DMS153 treated with DMSO at 0.1 percent for 48 hours (cell line): ENCODE measurements at regions not wholly inside any gene's neighbourhood (a gene's known extent, or its start where the extent isn't known, plus 50 kb on each side); places are given as distances from the start of the nearest gene placed in this dataset.
"Not testable (repeated sequence)": the region's sequence is repeated elsewhere in the genome, so short reads cannot be mapped to it uniquely, and the experiment has no call there.

Source experiments
- DNase-seq: peaks from one replicate; lab custom pipeline; 2025; ENCODE audit not compliant: unreplicated experiment; lab: John Stamatoyannopoulos, UW

DNA sequence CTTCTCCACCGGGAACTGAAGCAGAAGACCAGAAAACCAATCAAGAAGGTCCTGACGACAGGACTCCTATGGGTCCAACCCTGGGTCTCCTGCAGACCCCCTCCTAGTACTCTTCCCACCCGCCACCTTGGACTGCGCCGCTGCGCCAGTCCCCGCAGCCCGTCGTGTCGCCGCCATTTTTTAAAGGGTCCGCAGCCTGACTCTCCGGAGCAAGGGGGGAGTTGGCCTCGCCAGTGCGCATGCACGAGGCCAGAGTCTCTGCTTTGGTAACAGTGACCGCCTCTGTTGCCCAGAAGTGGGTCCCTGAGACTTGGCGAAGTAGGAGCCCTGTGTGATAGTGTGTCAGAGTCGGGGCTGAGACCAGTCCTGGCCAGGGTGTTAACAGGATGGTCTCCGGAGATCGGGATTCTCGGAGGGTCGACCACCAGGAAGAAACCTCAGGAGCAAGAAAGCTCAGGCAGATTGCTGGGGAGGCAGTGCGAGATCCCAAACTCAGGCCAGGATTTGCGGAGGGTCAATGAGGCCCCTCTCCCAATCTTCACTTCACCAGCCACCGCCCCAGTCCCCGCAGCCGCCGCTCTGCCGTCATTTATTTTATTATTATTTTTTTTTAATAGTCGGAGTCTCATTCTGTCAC, 612.5 kb downstream of the KCNJ18 start:
- DNase-seq = no peak

DNA sequence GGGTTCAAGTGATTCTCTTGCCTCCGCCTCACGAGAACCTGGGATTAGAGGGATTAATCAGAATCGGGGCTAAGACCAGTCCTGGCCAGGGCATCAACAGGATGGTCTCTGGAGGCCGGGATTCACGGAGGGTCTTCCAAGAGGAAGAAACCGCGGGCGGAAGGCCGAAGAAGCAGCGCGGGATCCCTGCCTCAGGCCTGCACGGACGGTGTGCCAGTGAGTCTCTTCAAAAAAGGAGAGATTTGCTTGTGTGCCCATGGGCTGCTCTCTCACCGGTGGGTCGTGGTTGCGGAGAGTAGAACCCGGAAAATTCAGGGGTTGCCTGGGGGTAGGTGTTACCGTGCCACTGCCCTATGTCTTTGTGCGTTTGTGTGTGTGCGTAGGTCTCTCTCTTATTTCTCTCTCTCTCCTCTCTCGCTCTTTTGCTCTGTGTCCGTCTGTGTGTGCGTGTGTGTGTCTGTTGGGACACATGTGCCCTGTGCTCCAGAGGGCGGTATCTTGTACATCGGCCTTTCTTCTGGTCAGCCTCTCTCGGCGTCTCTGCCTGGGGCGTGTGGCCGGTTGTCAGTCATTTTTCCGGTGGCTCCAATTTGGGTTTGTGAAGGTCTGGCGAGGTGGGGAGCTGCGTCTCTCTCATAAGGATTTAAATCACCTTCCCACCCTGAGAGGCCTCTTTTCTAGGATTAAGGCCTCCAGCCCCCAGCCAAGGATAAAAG, 613.2 kb downstream of the KCNJ18 start:
- DNase-seq = no peak

DNA sequence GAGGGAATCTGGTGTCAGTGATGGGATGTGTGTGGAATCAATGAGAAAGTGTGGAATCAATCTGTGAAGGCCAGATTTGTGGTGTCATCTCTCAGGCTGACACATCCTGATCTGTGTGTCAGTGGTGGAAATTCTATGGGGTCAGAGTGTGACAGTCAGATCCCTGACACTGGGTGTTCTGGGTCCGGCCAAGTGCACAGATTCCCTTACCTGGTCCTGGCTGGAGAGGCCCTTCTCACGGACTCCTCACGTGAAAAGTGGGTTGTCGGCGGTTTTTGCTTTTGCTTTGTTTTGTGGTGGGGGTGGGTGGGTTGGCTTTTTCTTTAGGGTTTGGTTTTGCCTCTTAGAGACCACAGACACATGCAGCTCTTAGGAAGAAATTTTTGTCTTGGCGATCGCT, 618.0 kb downstream of the KCNJ18 start:
- DNase-seq = not testable (repeated sequence)

DNA sequence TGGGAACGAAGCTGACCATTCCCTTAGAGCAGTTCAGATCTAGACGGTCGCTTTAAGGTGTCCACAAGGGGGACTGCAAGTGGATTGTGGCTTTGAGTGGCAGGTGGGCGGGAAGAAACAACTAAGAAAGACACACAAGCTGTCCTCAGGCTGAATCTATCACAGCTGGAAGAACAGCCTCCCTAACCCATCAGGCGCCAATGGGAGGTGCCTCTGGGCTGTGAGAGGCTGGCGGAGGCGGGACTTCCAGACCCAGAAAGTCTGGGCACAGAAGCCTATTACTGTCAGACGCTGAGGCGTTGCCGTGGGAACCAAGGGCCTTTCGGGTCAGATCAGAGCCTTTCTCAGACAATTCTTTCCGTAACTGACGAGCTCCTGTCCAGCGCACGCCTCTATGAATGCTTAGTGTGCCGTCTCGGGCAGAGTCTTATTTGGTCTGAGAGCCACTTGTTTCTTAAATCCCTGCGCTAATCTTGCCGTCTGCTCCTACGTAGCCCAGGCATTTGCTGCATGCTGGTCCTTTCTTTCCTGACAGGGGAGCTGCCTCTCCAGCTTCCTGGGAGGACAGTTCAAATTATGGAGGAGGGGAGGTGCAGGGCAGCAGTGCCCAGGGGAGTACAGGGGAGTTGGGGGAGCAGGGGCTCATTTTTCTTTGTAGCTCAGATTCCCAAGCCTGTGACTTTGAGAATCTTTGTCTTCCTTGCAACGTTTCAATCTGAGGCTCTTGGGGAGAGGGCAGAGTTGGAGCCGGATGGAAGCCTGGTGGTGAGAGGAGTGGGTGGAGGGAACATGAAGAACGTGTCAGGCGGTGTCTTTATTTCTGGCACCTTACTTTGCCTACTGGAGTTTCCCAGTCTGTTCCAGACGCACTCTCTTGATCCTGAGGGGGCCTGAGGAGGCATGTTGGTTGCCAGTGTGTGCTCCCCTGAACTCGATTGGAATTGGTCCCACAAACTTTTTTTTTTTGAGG, 618.7 kb downstream of the KCNJ18 start:
- DNase-seq = no peak

DNA sequence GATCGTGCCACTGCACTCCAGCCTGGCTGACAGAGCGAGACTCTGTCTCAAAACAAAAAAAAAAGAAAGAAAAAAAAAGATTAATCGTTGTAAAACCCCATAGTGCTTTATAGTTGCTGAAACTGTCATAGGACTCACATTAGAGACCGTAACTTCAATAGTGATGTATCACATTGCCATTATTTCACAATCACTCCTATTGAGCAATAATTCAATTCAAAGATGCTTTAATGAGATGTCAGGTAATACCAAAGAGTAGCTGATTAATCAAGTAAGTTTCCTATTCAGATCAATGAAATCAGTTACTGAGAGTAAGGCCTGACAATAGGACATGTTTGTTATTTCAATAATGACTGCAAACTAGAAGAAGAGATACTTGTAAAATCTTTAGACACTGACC, 628.7 kb downstream of the KCNJ18 start:
- DNase-seq = not testable (repeated sequence)

DNA sequence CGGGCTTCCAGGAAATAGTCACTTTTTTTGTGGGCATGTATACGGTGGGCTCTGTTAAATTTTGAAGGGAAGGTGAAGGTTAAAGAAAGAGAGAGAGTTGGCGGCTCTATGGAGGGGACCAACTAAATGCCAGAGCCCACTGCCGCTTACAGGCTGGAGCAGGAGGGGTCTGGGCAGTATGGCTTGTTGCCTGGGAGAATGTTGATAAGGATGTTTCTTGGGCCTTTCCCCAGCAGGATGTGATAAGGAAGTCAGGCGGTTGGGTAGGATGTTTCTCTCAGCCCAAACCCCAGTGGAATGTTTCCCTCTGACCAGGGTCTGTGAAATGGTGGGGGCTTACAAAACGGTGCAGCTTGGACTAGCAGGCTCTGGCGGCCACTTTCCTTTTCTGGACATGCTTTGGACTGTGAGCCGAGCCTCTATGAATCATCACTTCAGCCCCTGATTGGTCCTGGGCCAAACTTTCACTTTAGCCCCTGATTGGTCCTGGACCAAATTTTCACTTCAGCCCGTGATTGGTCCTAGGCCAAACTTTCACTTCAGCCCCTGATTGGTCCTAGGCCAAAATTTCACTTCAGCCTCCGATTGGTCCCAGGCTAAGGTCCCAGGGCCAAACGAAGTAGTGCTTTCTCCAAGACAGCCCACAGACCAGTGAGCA, 630.7 kb downstream of the KCNJ18 start:
- not testable (repeated sequence) for DNase-seq

DNA sequence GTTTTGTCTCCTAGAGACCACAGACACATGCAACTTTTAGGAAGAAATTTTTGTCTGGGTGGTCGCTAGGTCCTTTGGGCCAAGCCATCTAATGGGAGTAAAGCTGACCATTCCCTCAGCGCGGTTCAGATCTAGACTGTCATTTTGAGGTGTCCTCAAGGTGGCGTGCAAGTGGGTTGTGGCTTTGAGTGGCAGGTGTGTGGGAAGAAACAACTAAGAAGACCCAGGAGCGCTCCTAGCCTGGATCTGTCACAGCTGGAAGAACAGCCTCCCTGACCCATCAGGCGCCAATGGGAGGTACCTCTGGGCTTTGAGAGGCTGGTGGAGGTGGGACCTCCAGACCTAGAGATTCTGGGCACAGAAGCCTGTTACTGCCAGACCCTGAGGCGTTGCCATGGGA, 645.1 kb downstream of the KCNJ18 start:
- no peak for DNase-seq

DNA sequence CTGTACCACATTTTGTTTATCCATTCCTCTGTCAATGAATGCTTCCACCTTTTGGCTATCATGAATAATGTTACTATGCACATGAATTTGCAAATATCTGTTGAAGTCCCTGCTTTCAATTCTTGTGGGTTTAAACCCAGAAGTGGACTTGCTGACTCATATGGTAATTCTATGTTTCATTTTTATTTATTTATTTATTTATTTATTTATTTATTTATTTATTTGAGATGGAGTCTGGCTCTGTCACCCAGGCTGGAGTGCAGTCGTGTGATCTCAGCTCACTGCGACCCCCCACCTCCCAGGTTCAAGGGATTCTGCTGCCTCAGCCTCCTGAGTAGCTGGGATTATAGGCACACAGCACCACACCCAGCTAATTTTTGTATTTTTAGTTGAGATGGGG, 664.3 kb downstream of the KCNJ18 start:
- not testable (repeated sequence) for DNase-seq

DNA sequence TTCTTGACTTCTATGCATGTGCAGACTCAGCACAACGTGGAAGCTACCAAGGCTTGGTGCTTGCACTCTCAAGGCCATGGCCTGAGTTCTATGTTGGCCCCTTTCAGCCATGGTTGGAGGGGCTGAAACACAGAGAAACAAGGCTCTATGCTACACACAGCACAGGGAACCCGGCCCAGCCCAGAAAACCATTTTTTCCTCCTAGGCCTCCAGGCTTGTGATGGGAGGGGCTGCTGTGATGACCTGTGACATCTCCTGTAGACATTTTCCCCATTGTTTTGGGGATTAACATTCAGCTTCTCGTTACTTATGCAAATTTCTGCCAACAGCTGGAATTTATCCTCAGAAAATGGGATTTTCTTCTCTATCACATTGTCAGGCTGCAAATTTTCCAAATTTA, 678.7 kb downstream of the KCNJ18 start:
- DNase-seq = not testable (repeated sequence)

DNA sequence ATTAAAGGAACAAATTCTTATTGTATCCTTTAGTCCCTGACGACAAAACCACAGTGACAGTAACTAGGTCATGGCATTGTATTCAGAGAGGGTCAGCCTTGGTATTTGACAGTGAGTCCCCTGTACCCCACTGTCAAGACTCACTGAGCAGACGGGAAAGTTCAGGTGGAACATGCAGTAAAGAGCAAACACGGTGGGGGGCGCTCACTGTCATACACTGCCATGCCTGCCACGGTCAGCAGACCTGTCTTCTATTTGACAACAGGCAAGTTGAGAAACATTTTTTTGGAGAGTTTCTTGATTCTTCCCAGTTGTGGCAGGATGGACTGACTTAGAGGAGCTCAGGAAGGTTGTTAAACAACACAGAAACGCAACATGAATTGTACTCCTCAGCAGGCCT, 681.6 kb downstream of the KCNJ18 start:
- DNase-seq = no peak

DNA sequence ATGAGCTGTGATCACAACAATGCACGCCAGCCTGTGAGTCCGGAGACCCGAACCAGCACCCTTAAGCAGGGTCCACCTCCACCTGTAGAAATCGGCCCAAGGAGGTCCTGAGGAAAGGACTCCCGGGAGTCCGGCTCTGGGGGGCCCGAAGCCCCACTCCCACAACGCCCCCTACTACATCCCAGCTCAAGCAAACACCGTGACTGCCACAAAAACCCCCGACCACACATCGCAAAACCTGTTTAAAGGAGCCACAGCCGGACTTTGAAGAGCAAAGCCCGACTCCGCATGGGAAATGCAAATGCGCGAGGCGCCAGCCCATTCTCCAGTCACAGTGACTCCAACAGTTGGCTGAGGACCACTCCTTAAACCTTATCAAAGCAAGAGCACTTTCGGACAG, 682.4 kb downstream of the KCNJ18 start:
- no peak for DNase-seq

DNA sequence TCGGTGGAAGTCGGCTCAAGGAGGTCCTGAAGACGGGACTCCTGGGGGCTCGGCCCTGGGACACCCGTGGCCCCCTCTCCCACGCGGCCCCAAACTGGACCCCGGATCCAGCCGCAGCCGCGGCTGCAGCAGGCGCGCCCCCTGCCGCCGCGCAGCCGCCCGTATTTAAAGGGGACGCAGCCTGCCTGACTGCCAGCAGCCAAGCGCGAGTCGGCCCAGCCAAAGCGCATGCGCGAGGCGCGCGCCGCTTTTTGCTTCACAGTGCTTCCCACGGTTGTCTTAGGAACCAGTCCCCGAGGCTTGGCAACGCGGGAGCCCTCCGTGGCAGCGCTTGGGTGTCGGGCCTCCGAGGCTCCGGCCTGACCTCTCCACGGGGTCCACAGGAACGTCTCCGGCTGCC, 684.4 kb downstream of the KCNJ18 start:
- not testable (repeated sequence) for DNase-seq

DNA sequence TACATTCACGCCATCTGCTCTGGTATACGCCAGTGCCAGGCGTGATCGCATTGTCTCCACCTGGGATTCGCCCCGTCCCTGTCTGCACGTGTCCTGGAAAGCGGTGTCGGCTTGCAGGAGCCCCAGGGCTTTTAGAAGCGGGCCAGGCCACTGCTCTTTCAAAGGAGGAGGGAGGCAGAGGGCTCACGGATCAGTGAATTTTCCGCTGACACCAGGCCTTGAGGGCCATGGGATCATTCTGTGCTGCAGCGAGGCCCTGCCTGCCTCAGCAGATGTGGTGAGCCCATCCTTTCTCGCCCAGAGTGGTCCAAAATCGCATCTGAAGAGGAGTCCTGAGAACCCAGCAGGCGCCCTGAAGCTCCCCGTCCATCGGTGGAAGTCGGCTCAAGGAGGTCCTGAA, 686.4 kb downstream of the KCNJ18 start:
- DNase-seq = not testable (repeated sequence)

DNA sequence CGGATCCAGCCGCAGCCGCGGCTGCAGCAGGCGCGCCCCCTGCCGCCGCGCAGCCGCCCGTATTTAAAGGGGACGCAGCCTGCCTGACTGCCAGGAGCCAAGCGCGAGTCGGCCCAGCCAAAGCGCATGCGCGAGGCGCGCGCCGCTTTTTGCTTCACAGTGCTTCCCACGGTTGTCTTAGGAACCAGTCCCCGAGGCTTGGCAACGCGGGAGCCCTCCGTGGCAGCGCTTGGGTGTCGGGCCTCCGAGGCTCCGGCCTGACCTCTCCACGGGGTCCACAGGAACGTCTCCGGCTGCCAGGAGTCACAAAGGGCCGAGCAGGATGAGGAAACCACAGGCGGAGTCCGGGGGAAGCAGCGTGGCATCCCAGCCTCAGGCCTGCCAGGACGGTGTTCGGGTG, 689.3 kb downstream of the KCNJ18 start:
- DNase-seq = not testable (repeated sequence)

DNA sequence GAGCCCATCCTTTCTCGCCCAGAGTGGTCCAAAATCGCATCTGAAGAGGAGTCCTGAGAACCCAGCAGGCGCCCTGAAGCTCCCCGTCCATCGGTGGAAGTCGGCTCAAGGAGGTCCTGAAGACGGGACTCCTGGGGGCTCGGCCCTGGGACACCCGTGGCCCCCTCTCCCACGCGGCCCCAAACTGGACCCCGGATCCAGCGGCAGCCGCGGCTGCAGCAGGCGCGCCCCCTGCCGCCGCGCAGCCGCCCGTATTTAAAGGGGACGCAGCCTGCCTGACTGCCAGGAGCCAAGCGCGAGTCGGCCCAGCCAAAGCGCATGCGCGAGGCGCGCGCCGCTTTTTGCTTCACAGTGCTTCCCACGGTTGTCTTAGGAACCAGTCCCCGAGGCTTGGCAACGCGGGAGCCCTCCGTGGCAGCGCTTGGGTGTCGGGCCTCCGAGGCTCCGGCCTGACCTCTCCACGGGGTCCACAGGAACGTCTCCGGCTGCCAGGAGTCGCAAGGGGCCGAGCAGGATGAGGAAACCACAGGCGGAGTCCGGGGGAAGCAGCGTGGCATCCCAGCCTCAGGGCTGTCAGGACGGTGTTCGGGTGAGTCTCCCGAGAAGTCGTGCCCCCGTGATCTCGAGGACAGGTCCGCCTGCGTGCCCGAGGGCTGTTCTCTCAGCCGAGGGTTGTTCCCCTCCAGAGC, 691.6 kb downstream of the KCNJ18 start:
- DNase-seq = not testable (repeated sequence)

DNA sequence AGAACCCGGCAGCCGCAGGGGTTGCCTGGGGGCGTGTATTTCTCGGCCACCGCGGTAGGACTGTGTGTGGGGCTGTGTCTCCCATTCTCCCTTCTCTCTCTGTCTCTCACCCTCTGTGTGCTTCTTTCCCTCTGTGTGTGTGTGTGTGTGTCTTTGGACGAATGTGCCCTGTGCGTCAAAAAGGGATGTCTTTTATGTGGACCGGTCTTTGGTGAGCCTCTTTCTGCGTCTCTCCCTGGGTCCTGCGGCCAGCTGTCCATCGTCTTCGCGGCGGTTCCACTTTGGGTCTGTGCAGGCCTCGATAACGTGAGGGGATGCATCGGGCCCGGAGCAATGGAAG, 692.1 kb downstream of the KCNJ18 start:
- DNase-seq = not testable (repeated sequence)

DNA sequence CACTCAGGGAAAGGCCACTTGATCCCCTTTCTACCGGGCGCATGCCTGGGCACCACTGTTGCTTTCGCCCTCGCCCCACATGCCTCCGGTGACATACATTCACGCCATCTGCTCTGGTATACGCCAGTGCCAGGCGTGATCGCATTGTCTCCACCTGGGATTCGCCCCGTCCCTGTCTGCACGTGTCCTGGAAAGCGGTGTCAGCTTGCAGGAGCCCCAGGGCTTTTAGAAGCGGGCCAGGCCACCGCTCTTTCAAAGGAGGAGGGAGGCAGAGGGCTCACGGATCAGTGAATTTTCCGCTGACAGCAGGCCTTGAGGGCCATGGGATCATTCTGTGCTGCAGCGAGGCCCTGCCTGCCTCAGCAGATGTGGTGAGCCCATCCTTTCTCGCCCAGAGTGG, 706.1 kb downstream of the KCNJ18 start:
- DNase-seq = not testable (repeated sequence)

DNA sequence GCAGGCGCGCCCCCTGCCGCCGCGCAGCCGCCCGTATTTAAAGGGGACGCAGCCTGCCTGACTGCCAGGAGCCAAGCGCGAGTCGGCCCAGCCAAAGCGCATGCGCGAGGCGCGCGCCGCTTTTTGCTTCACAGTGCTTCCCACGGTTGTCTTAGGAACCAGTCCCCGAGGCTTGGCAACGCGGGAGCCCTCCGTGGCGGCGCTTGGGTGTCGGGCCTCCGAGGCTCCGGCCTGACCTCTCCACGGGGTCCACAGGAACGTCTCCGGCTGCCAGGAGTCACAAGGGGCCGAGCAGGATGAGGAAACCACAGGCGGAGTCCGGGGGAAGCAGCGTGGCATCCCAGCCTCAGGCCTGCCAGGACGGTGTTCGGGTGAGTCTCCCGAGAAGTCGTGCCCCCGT, 706.7 kb downstream of the KCNJ18 start:
- not testable (repeated sequence) for DNase-seq

DNA sequence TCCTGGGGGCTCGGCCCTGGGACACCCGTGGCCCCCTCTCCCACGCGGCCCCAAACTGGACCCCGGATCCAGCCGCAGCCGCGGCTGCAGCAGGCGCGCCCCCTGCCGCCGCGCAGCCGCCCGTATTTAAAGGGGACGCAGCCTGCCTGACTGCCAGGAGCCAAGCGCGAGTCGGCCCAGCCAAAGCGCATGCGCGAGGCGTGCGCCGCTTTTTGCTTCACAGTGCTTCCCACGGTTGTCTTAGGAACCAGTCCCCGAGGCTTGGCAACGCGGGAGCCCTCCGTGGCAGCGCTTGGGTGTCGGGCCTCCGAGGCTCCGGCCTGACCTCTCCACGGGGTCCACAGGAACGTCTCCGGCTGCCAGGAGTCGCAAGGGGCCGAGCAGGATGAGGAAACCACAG, 712.8 kb downstream of the KCNJ18 start:
- DNase-seq = not testable (repeated sequence)

DNA sequence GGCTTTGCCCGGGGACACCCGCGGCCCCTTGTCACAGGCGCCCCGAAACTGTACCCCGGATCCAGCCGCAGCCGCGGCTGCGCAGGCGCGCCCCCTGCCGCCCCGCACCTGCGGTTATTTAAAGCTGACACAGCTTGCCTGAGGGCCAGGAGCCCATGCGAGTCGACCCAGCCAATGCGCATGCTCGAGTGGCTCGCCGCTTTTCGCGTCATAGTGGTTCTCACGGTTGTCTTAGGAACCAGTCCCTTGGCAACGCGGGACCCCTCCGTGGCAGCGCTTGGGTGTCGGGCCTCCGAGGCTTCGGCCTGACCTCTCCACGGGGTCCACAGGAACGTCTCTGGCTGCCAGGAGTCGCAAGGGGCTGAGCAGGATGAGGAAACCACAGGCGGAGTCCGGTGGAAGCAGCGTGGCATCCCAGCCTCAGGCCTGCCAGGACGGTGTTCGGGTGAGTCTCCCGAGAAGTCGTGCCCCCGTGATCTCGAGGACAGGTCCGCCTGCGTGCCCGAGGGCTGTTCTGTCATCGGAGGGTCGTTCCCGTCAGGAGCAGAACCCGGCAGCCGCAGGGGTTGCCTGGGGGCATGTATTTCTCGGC, 716.9 kb downstream of the KCNJ18 start:
- no peak for DNase-seq
